ENCODE measurements at regions not wholly inside any gene's neighbourhood (a gene's known extent, or its start where the extent isn't known, plus 50 kb on each side); places are given as distances from the start of the nearest gene placed in this dataset.

DNA sequence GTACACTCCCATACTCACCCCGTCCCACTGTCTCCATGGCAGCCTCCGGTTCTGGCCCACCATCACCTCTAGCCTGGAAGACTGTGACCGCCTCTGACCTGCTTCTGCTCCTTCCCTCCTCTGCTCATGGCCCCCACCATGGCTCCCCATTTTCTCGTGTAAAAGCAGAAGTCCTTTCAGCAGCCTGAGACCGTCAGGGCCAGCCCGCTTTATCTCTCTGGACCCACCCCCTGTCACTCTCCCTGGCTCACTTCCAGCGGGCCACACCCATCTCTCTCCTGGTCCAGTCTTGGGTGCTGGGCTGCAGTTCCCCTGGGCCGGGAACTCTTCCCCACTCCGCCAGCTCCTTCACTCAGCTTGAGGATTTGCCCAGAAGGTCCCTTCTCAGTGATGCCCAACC is 96.0 kb upstream of the RUFY1 start:
- H3K27me3 ChIP-seq (replicated peaks in 1 of 2; ENCODE audit: control insufficient read depth in 2 of 2, insufficient read depth in 2 of 2, low read length in 1 of 2), result no peaks in the 10 kb centered on the region
- TF ChIP-seq IRF4 (IDR thresholded peaks at IDR 0.05; ENCODE audit: low read depth, low read length) (no peak), MYB (IDR thresholded peaks at IDR 0.05; ENCODE audit: borderline replicate concordance, low read depth, low read length) (no peak), GATAD2B (conservative IDR thresholded peaks at IDR 0.05; ENCODE audit: low read depth) (no peak), ZNF24 (IDR thresholded peaks at IDR 0.05) (no peak), NFIC (IDR thresholded peaks at IDR 0.05; ENCODE audit: low read depth, low read length) (no peak), MTA3 (IDR thresholded peaks at IDR 0.05; ENCODE audit: borderline replicate concordance, low read length) (no peak), WRNIP1 (IDR thresholded peaks at IDR 0.05; ENCODE audit: borderline replicate concordance, low read depth, low read length) (no peak), RAD21 (IDR thresholded peaks at IDR 0.05; ENCODE audit: insufficient read depth, low read depth, low read length) (no peak)
- TF ChIP-seq, protein P1, sequence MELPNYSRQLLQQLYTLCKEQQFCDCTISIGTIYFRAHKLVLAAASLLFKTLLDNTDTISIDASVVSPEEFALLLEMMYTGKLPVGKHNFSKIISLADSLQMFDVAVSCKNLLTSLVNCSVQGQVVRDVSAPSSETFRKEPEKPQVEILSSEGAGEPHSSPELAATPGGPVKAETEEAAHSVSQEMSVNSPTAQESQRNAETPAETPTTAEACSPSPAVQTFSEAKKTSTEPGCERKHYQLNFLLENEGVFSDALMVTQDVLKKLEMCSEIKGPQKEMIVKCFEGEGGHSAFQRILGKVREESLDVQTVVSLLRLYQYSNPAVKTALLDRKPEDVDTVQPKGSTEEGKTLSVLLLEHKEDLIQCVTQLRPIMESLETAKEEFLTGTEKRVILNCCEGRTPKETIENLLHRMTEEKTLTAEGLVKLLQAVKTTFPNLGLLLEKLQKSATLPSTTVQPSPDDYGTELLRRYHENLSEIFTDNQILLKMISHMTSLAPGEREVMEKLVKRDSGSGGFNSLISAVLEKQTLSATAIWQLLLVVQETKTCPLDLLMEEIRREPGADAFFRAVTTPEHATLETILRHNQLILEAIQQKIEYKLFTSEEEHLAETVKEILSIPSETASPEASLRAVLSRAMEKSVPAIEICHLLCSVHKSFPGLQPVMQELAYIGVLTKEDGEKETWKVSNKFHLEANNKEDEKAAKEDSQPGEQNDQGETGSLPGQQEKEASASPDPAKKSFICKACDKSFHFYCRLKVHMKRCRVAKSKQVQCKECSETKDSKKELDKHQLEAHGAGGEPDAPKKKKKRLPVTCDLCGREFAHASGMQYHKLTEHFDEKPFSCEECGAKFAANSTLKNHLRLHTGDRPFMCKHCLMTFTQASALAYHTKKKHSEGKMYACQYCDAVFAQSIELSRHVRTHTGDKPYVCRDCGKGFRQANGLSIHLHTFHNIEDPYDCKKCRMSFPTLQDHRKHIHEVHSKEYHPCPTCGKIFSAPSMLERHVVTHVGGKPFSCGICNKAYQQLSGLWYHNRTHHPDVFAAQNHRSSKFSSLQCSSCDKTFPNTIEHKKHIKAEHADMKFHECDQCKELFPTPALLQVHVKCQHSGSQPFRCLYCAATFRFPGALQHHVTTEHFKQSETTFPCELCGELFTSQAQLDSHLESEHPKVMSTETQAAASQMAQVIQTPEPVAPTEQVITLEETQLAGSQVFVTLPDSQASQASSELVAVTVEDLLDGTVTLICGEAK (IDR thresholded peaks at IDR 0.05; ENCODE audit: borderline replicate concordance), result no peak
- no peak overlapping the region for H3K9ac ChIP-seq (ENCODE audit: control insufficient read depth, insufficient read depth, low read length)
- FAIRE-seq (no peak), DNase-seq (ENCODE audit: low read depth, low spot score) (no peak), ATAC-seq (no peak)
- WGBS (ENCODE audit: insufficient coverage, insufficient replicate concordance, low lambda C conversion rate, missing lambda C conversion rate), result 32% methylated on average over 9 of the region's 9 CpGs
- H3K4me2 ChIP-seq (ENCODE audit: control insufficient read depth, insufficient read depth), result no peak overlapping the region
- no peaks in the 10 kb centered on the region for H3K79me2 ChIP-seq (ENCODE audit: control insufficient read depth, insufficient read depth, low read length)
- no peaks in the 10 kb centered on the region for H3K4me1 ChIP-seq (ENCODE audit: control insufficient read depth, insufficient read depth, low read length)
- in situ Hi-C loops (cut with MboI) (no loop called here), intact Hi-C loops (cut with micrococcal nuclease; ENCODE audit: unreplicated experiment) (no loop called here)
- SMC1A ChIA-PET (ENCODE audit: uncharacterized antibody, unreplicated experiment), result interaction anchor here (1.1 kb wide), 1 partner anchor 121 kb away, joined by 3 read pairs; no protein-coding TSS in a partner anchor
- POLR2A ChIA-PET, result no interaction called here
- H2AFZ ChIP-seq (ENCODE audit: control insufficient read depth, low read depth, low read length), result no peak overlapping the region
- CTCF ChIA-PET, result no interaction called here
- BruUV-seq (replicated peaks), result no TSS peak
- H3K36me3 ChIP-seq (ENCODE audit: control insufficient read depth in 2 of 2, insufficient read depth in 2 of 2, low read length in 1 of 2), result no peaks in the 10 kb centered on the region
- H3K4me3 ChIP-seq, result no peak overlapping the region
- no peaks in the 10 kb centered on the region for H4K20me1 ChIP-seq (ENCODE audit: control insufficient read depth, insufficient read depth)
- no peak overlapping the region for H3K27ac ChIP-seq (ENCODE audit: control insufficient read depth, insufficient read depth)
- H3K9me3 ChIP-seq (replicated peaks; ENCODE audit: control insufficient read depth, insufficient read depth, low read length), result peaks cover 8% of the 10 kb centered on the region; the same call in 1 of the 3 replicates
- RAD21 ChIA-PET (ENCODE audit: unreplicated experiment), result no interaction called here
